HEK293 (cell line): ENCODE measurements at regions not wholly inside any gene's neighbourhood (a gene's known extent, or its start where the extent isn't known, plus 50 kb on each side); places are given as distances from the start of the nearest gene placed in this dataset.

Experiments
- CTCF ChIA-PET: fragments of 350-600 bp; formaldehyde crosslinking; extraction: SDS; loops from one replicate; lab custom pipeline; 2021; ENCODE audit warnings: antibody characterized with exemption; lab: Yijun Ruan, JAX
- POLR2A ChIA-PET: fragments of 300-600 bp; formaldehyde crosslinking; extraction: SDS; loops from one replicate; lab custom pipeline; 2020; ENCODE audit warnings: antibody characterized with exemption, inconsistent platforms; lab: Yijun Ruan, JAX
- H3K27ac ChIP-seq: fragments of 200-500 bp; sonication (Bioruptor generic); 2 replicates; pipeline ENCODE4 v1.5.1; 2014; ENCODE audit warnings: low read depth, low read length, control low read depth, inconsistent platforms; ENCODE audit errors: extremely low read depth
- H3K36me3 ChIP-seq, 2 experiments: fragments of 200-500 bp in 1 of 2; sonication (Bioruptor generic) in 1 of 2; 1 replicate in 1 of 2; 2 replicates in 1 of 2; pipeline ENCODE4 v1.5.1; 2014 to 2017; ENCODE audit warnings: inconsistent platforms in 2 of 2, low read length in 2 of 2; ENCODE audit not compliant: control insufficient read depth in 2 of 2, insufficient read depth in 1 of 2
- H3K4me1 ChIP-seq: fragments of 200-500 bp; sonication (Bioruptor generic); 2 replicates; pipeline ENCODE4 v1.5.1; 2014; ENCODE audit warnings: mild to moderate bottlenecking, low read length, inconsistent platforms; ENCODE audit not compliant: control insufficient read depth, insufficient read depth
- H3K4me3 ChIP-seq: 2 replicates; pipeline ENCODE4 v1.5.1; 2011; ENCODE audit warnings: low read depth, mild to moderate bottlenecking, control low read depth, low read length, moderate library complexity
- H3K9me3 ChIP-seq: fragments of 200-500 bp; sonication (Bioruptor generic); 2 replicates; pipeline ENCODE4 v1.5.1; 2014; ENCODE audit warnings: low read depth, low read length, inconsistent platforms; ENCODE audit not compliant: control insufficient read depth, insufficient read depth
- HOXC10 ChIP-seq: sonication (generic); formaldehyde crosslinking; IDR thresholded peaks from 2 replicates; pipeline ENCODE4 v1.8.1; 2023; ENCODE audit warnings: mild to moderate bottlenecking, missing genetic modification reagents
- SCRT2 ChIP-seq: fragments of 450-650 bp; formaldehyde crosslinking; IDR thresholded peaks from 2 replicates; pipeline ENCODE4 v1.5.1; 2016; ENCODE audit warnings: missing biosample characterization, missing genetic modification characterization
- ZBTB17 ChIP-seq: fragments of 450-650 bp; formaldehyde crosslinking; IDR thresholded peaks from 2 replicates; pipeline ENCODE4 v1.5.1; 2016; ENCODE audit warnings: missing biosample characterization, missing genetic modification characterization
- ZBTB20 ChIP-seq: fragments of 450-650 bp; formaldehyde crosslinking; IDR thresholded peaks from 2 replicates; pipeline ENCODE4 v1.5.1; 2016; ENCODE audit warnings: missing biosample characterization, missing genetic modification characterization
- ZNF132 ChIP-seq: fragments of 450-650 bp; formaldehyde crosslinking; IDR thresholded peaks from 2 replicates; pipeline ENCODE4 v1.5.1; 2017; ENCODE audit warnings: missing biosample characterization, missing genetic modification characterization, borderline replicate concordance
- ZNF211 ChIP-seq: fragments of 450-650 bp; formaldehyde crosslinking; IDR thresholded peaks from 2 replicates; pipeline ENCODE4 v1.5.1; 2016; ENCODE audit warnings: low read depth, missing biosample characterization, missing genetic modification characterization
- ZNF37A ChIP-seq: fragments of 450-650 bp; IDR thresholded peaks from 2 replicates; pipeline ENCODE4 v1.5.1; 2018; ENCODE audit warnings: missing biosample characterization, missing genetic modification characterization
- ZNF501 ChIP-seq: fragments of 450-650 bp; formaldehyde crosslinking; IDR thresholded peaks from 2 replicates; pipeline ENCODE4 v1.5.1; 2016; ENCODE audit warnings: missing biosample characterization, missing genetic modification characterization
- ZNF585B ChIP-seq: fragments of 450-650 bp; formaldehyde crosslinking; IDR thresholded peaks from 2 replicates; pipeline ENCODE4 v1.5.1; 2016; ENCODE audit warnings: missing biosample characterization, missing genetic modification characterization
- ZNF664 ChIP-seq: fragments of 450-650 bp; formaldehyde crosslinking; IDR thresholded peaks from 2 replicates; pipeline ENCODE4 v1.5.1; 2016; ENCODE audit warnings: missing biosample characterization, missing genetic modification characterization
- ZNF777 ChIP-seq: fragments of 450-650 bp; formaldehyde crosslinking; IDR thresholded peaks from 2 replicates; pipeline ENCODE4 v1.5.1; 2017; ENCODE audit warnings: missing biosample characterization, missing genetic modification characterization, borderline replicate concordance
- ZNF785 ChIP-seq: fragments of 450-650 bp; formaldehyde crosslinking; IDR thresholded peaks from 2 replicates; pipeline ENCODE4 v1.5.1; 2016; ENCODE audit warnings: missing biosample characterization, missing genetic modification characterization
- ZNF830 ChIP-seq: fragments of 450-650 bp; IDR thresholded peaks from 2 replicates; pipeline ENCODE4 v1.5.0; 2018; ENCODE audit warnings: missing biosample characterization, missing genetic modification characterization, low read depth, mild to moderate bottlenecking, moderate library complexity
- ZSCAN23 ChIP-seq: fragments of 450-650 bp; formaldehyde crosslinking; IDR thresholded peaks from 2 replicates; pipeline ENCODE4 v1.5.1; 2016; ENCODE audit warnings: missing biosample characterization, missing genetic modification characterization
- TF ChIP-seq, protein P1 (sequence below): fragments of 450-650 bp; formaldehyde crosslinking; IDR thresholded peaks from 2 replicates; pipeline ENCODE4 v1.5.1; 2016; ENCODE audit warnings: missing biosample characterization, missing genetic modification characterization, borderline replicate concordance
- TF ChIP-seq, protein P2 (sequence below): fragments of 450-650 bp; formaldehyde crosslinking; IDR thresholded peaks from 2 replicates; pipeline ENCODE4 v1.5.1; 2016; ENCODE audit warnings: missing biosample characterization, missing genetic modification characterization
- TF ChIP-seq, protein P3 (sequence below): fragments of 450-650 bp; IDR thresholded peaks from 2 replicates; pipeline ENCODE4 v1.5.1; 2018; ENCODE audit warnings: missing biosample characterization, mild to moderate bottlenecking, missing genetic modification characterization

DNA sequence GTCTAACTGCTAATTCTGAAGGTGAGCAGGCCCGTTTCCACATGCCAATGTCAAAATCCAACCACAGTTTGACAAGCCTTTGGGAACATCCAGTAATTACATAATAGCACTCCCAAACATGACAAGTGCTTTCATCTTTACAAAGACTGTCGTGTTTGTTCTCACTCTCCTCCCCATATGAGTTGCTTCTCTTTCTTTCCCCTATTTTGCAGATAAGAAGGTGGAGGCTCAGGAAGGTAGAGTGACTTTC, 55.9 kb upstream of the CD44 start:
- H3K36me3 ChIP-seq, result no peaks in the 10 kb centered on the region
- no peaks in the 10 kb centered on the region for H3K4me1 ChIP-seq
- no peak overlapping the region for H3K27ac ChIP-seq
- CTCF ChIA-PET, result no interaction called here
- TF ChIP-seq ZNF132 (no peak), ZBTB17 (tag by site-specific recombination) (no peak), ZBTB20 (no peak), ZNF785 (tag by site-specific recombination) (no peak)
- TF ChIP-seq, protein P1, sequence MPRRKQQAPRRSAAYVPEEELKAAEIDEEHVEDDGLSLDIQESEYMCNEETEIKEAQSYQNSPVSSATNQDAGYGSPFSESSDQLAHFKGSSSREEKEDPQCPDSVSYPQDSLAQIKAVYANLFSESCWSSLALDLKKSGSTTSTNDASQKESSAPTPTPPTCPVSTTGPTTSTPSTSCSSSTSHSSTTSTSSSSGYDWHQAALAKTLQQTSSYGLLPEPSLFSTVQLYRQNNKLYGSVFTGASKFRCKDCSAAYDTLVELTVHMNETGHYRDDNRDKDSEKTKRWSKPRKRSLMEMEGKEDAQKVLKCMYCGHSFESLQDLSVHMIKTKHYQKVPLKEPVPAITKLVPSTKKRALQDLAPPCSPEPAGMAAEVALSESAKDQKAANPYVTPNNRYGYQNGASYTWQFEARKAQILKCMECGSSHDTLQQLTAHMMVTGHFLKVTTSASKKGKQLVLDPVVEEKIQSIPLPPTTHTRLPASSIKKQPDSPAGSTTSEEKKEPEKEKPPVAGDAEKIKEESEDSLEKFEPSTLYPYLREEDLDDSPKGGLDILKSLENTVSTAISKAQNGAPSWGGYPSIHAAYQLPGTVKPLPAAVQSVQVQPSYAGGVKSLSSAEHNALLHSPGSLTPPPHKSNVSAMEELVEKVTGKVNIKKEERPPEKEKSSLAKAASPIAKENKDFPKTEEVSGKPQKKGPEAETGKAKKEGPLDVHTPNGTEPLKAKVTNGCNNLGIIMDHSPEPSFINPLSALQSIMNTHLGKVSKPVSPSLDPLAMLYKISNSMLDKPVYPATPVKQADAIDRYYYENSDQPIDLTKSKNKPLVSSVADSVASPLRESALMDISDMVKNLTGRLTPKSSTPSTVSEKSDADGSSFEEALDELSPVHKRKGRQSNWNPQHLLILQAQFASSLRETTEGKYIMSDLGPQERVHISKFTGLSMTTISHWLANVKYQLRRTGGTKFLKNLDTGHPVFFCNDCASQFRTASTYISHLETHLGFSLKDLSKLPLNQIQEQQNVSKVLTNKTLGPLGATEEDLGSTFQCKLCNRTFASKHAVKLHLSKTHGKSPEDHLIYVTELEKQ (tag by site-specific recombination), result no peak
- no peak overlapping the region for H3K4me3 ChIP-seq
- POLR2A ChIA-PET, result no interaction called here
- no peaks in the 10 kb centered on the region for H3K9me3 ChIP-seq

DNA sequence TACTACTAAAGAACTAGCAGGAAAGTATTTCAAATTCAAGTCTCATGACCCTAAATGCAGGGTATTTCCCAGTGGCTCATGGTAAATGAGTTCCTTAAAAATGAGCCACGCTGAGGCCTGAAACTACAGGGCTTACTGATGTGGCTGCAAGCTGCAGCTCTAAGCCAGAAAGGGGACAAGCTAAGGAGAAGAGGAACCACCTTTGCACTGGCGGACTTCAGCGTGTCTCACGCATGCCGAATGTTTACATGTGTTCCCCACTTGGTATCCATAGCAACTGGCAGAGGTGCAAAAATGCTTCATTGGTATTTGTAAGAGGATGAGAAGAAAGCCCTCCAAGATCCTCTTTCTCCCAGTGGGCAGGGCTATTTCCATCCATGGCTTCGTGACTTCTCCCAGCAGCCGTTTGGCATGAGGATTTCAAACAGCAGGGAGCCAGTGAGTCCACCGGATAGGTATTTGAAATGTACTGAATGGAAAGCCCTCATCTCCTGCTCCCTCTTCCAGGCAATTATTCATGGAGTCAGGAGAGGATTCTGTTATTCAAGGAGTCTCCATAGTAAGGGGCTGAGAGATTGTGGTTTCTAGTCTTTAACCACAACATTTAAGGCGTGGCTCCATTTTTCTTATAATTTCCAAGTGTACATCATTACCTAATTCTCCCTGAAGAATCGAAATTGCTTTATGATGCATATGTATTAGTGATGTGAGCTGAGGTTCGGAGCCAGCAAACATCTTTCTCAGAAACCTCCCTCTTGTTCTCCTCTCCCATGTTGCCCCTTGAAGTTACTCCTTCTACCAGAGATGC, 55.3 kb upstream of the CD44 start:
- TF ChIP-seq, protein P2, sequence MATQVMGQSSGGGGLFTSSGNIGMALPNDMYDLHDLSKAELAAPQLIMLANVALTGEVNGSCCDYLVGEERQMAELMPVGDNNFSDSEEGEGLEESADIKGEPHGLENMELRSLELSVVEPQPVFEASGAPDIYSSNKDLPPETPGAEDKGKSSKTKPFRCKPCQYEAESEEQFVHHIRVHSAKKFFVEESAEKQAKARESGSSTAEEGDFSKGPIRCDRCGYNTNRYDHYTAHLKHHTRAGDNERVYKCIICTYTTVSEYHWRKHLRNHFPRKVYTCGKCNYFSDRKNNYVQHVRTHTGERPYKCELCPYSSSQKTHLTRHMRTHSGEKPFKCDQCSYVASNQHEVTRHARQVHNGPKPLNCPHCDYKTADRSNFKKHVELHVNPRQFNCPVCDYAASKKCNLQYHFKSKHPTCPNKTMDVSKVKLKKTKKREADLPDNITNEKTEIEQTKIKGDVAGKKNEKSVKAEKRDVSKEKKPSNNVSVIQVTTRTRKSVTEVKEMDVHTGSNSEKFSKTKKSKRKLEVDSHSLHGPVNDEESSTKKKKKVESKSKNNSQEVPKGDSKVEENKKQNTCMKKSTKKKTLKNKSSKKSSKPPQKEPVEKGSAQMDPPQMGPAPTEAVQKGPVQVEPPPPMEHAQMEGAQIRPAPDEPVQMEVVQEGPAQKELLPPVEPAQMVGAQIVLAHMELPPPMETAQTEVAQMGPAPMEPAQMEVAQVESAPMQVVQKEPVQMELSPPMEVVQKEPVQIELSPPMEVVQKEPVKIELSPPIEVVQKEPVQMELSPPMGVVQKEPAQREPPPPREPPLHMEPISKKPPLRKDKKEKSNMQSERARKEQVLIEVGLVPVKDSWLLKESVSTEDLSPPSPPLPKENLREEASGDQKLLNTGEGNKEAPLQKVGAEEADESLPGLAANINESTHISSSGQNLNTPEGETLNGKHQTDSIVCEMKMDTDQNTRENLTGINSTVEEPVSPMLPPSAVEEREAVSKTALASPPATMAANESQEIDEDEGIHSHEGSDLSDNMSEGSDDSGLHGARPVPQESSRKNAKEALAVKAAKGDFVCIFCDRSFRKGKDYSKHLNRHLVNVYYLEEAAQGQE (tag by site-specific recombination), result no peak
- no peak for TF ChIP-seq ZNF211 (tag by site-specific recombination)
- TF ChIP-seq ZNF777 (tag by site-specific recombination), result no peak
- no peak for TF ChIP-seq HOXC10 (CRISPR knock-in tag)
- TF ChIP-seq ZSCAN23 (tag by site-specific recombination), result no peak
- TF ChIP-seq ZNF585B (tag by site-specific recombination), result no peak
- no peak for TF ChIP-seq SCRT2 (tag by site-specific recombination)
- TF ChIP-seq, protein P3, sequence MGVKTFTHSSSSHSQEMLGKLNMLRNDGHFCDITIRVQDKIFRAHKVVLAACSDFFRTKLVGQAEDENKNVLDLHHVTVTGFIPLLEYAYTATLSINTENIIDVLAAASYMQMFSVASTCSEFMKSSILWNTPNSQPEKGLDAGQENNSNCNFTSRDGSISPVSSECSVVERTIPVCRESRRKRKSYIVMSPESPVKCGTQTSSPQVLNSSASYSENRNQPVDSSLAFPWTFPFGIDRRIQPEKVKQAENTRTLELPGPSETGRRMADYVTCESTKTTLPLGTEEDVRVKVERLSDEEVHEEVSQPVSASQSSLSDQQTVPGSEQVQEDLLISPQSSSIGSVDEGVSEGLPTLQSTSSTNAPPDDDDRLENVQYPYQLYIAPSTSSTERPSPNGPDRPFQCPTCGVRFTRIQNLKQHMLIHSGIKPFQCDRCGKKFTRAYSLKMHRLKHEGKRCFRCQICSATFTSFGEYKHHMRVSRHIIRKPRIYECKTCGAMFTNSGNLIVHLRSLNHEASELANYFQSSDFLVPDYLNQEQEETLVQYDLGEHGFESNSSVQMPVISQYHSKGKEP (tag by site-specific recombination), result no peak
- no peak for TF ChIP-seq ZNF37A (tag by site-specific recombination)
- no peak for TF ChIP-seq ZNF664 (tag by site-specific recombination)
- no peak for TF ChIP-seq ZNF501 (tag by site-specific recombination)
- TF ChIP-seq ZNF830 (tag by site-specific recombination), result no peak
- TF ChIP-seq, all 188 proteins: peak for 0
- ChIA-PET POLR2A (no interaction called here), CTCF (no interaction called here)
- Histone ChIP-seq H3K4me3 (no peak overlapping the region), H3K27ac (no peak overlapping the region), H3K4me1 (no peaks in the 10 kb centered on the region), H3K36me3 (no peaks in the 10 kb centered on the region), H3K9me3 (no peaks in the 10 kb centered on the region)
